PC-3 (cell line): ENCODE measurements at regions not wholly inside any gene's neighbourhood (a gene's known extent, or its start where the extent isn't known, plus 50 kb on each side); places are given as distances from the start of the nearest gene placed in this dataset.

Experiments
- EZH2 ChIP-seq: fragments of 300-600 bp; sonication (generic); IDR thresholded peaks from one replicate; pipeline ENCODE4 v1.6.1; 2017; ENCODE audit warnings: antibody characterized with exemption, mild to moderate bottlenecking, low read length; ENCODE audit not compliant: unreplicated experiment
- EZH2phosphoT487 ChIP-seq: fragments of 300-600 bp; sonication (generic); IDR thresholded peaks from 2 replicates; pipeline ENCODE4 v1.6.1; 2018; ENCODE audit warnings: mild to moderate bottlenecking, antibody characterized with exemption, low read length, borderline replicate concordance
- TF ChIP-seq, protein P1 (sequence below): fragments of 300-600 bp; sonication (generic); conservative IDR thresholded peaks from 2 replicates; pipeline ENCODE4 v1.5.1; 2017; ENCODE audit warnings: antibody characterized with exemption, low read depth, mild to moderate bottlenecking, low read length

DNA sequence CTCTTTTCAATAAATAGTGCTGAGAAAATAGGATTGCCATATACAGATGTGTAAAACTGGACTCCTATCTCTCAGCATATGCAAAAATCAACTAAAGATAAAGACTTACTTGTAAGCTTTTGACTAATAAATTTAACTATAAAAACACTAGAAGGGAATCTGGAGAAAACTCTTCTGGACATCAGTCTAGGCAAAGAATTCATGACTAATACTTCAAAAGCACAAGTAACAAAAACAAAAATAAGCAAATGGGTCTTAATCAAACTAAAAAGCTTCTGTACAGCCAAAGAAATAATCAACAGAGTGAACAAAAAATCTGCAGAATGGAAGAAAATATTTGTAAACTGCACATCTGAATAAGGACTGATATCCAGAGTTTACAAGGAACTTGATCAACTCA lies 1122.2 kb downstream of the TBL1XR1 start:
- TF ChIP-seq, protein P1, sequence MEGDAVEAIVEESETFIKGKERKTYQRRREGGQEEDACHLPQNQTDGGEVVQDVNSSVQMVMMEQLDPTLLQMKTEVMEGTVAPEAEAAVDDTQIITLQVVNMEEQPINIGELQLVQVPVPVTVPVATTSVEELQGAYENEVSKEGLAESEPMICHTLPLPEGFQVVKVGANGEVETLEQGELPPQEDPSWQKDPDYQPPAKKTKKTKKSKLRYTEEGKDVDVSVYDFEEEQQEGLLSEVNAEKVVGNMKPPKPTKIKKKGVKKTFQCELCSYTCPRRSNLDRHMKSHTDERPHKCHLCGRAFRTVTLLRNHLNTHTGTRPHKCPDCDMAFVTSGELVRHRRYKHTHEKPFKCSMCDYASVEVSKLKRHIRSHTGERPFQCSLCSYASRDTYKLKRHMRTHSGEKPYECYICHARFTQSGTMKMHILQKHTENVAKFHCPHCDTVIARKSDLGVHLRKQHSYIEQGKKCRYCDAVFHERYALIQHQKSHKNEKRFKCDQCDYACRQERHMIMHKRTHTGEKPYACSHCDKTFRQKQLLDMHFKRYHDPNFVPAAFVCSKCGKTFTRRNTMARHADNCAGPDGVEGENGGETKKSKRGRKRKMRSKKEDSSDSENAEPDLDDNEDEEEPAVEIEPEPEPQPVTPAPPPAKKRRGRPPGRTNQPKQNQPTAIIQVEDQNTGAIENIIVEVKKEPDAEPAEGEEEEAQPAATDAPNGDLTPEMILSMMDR, result no peak
- no peak for TF ChIP-seq EZH2
- no peak for TF ChIP-seq EZH2phosphoT487
